Stomach smooth muscle (tissue), 2 donors: ENCODE measurements at regions not wholly inside any gene's neighbourhood (a gene's known extent, or its start where the extent isn't known, plus 50 kb on each side); places are given as distances from the start of the nearest gene placed in this dataset.

Experiments
- H3K27ac ChIP-seq: one replicate; pipeline ENCODE4 v1.7.0; 2013; ENCODE audit warnings: mild to moderate bottlenecking, low read length, inconsistent platforms
- H3K27me3 ChIP-seq, 2 donors: one replicate each; pipeline ENCODE4 v1.7.0; 2013; ENCODE audit warnings: low read length in 2 of 2; ENCODE audit not compliant: insufficient read depth in 2 of 2, control insufficient read depth in 1 of 2
- H3K36me3 ChIP-seq, 2 donors: one replicate each; pipeline ENCODE4 v1.7.0; 2013; ENCODE audit warnings: low read length in 2 of 2; ENCODE audit not compliant: control insufficient read depth in 2 of 2, insufficient read depth in 2 of 2
- H3K4me1 ChIP-seq: one replicate; pipeline ENCODE4 v1.7.0; 2013; ENCODE audit warnings: low read length; ENCODE audit not compliant: control insufficient read depth, insufficient read depth
- H3K4me3 ChIP-seq, 2 donors: one replicate each; pipeline ENCODE4 v1.7.0; 2013; ENCODE audit warnings: low read length in 2 of 2
- H3K9ac ChIP-seq, 2 donors: one replicate each; pipeline ENCODE4 v1.7.0; 2013; ENCODE audit warnings: low read length in 2 of 2, mild to moderate bottlenecking in 1 of 2
- H3K9me3 ChIP-seq, 2 donors: one replicate each; pipeline ENCODE4 v1.7.0; 2013; ENCODE audit warnings: low read length in 2 of 2; ENCODE audit not compliant: control insufficient read depth in 2 of 2
- donor health status: healthy.
- donor health status: Pancreatic carcinoma.

DNA sequence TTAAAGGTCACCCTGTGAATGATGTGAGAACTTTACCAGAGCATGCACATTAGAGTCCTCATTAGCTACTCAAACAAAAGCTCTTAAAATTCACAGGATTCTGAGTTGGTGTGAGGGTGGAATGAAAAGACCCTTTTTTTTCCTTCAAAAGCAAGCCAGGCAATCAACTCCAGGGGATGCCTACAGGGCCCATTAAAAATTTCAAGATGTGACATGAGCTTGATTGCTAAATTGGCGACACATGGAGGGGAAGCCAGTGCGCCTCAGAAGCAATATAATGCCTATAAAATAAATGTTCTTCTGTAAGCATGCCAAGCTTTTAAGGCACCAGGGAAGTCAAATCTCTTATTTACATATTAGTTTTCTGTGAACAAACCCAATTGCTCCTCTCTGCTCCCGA lies 328.8 kb upstream of the SUCLG2 start:
- no peak overlapping the region for H3K4me3 ChIP-seq
- H3K9me3 ChIP-seq = no peaks in the 10 kb centered on the region
- no peaks in the 10 kb centered on the region for H3K4me1 ChIP-seq
- H3K27me3 ChIP-seq = no peaks in the 10 kb centered on the region
- no peak overlapping the region for H3K27ac ChIP-seq
- H3K9ac ChIP-seq = no peak overlapping the region
- no peaks in the 10 kb centered on the region for H3K36me3 ChIP-seq

DNA sequence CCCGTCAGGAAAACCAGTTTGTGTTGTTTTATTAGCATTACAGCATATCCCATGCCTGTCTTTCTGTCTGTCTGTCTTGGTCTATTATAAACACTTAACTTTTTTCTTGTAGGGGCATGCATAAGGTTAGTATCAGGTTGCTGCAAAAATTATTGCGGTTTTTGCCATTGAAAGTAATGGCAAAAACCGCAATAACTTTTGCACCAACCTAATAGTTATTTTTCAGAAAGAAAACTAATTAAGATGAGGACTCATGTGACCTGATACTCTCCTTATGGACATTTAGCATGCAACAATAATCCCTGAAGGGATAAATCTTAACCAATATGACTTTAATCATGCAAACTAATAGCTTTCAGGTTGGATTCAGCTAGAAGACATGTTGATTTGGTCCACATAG lies 326.7 kb upstream of the SUCLG2 start:
- no peak overlapping the region for H3K9ac ChIP-seq
- H3K9me3 ChIP-seq = no peaks in the 10 kb centered on the region
- H3K27me3 ChIP-seq = no peaks in the 10 kb centered on the region
- no peak overlapping the region for H3K27ac ChIP-seq
- no peak overlapping the region for H3K4me3 ChIP-seq
- H3K4me1 ChIP-seq = no peaks in the 10 kb centered on the region
- no peaks in the 10 kb centered on the region for H3K36me3 ChIP-seq

DNA sequence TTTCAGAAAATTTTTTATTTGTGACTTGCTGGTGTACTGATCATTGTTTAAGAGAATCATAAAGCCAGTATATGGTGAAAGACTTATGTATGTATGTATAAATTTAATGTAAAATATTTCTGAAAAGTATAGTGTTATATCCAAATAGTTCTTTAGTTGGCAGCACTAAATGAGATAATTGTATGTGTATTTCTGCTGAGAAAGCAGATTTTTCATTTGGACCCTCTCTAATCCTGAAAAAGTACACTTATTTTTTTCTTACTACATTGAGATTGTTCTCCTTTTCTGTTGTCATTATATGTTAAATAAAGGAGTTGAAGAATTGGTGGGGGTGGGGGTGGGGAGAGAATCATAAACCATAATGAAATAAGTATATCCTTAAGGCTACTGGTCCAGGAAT lies 324.9 kb upstream of the SUCLG2 start:
- Histone ChIP-seq H3K36me3 (no peaks in the 10 kb centered on the region), H3K9me3 (no peaks in the 10 kb centered on the region), H3K4me3 (no peak overlapping the region), H3K4me1 (no peaks in the 10 kb centered on the region), H3K27ac (no peak overlapping the region), H3K27me3 (no peaks in the 10 kb centered on the region), H3K9ac (no peak overlapping the region)

DNA sequence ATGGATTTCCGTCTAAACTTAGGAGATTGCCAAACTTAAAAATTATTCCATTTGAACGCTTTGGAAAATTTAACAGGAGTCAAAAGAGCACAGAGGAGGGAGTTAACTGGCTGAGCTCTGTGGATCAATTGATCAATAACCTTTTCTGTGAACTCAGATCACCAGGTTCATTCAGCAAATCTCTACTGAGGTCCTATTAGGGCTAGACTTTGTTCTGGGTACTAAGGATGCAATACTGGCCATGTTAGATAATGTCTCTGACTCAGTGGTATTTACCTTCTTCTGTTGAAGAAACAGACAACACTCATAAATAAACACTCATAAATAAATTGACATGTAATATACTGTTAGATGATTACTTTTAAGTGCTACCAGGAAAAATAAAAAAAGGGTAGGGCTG lies 323.4 kb upstream of the SUCLG2 start:
- Histone ChIP-seq H3K27me3 (no peaks in the 10 kb centered on the region), H3K4me1 (no peaks in the 10 kb centered on the region), H3K4me3 (no peak overlapping the region), H3K36me3 (no peaks in the 10 kb centered on the region), H3K9me3 (no peaks in the 10 kb centered on the region), H3K9ac (no peak overlapping the region), H3K27ac (no peak overlapping the region)

DNA sequence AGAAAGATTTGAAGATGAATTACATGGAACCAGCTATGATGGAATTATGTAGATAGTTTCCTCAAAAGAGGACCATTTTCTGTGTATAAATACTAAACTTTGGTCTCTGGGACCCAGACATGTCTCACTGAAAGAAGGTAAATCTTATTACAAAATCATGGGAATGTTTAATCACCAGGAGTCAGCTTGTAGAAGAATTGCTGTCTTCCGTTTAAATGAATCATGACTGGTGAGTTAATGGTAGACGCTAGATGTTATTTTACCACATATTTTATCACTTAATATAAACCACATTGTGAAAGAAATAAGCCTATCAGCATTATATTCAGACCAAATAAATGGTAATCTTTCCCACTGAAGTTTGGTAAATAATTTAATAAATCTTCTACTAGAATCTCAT lies 322.3 kb upstream of the SUCLG2 start:
- no peak overlapping the region for H3K27ac ChIP-seq
- no peaks in the 10 kb centered on the region for H3K4me1 ChIP-seq
- H3K9me3 ChIP-seq = no peaks in the 10 kb centered on the region
- H3K4me3 ChIP-seq = no peak overlapping the region
- no peaks in the 10 kb centered on the region for H3K36me3 ChIP-seq
- H3K9ac ChIP-seq = no peak overlapping the region
- no peaks in the 10 kb centered on the region for H3K27me3 ChIP-seq

DNA sequence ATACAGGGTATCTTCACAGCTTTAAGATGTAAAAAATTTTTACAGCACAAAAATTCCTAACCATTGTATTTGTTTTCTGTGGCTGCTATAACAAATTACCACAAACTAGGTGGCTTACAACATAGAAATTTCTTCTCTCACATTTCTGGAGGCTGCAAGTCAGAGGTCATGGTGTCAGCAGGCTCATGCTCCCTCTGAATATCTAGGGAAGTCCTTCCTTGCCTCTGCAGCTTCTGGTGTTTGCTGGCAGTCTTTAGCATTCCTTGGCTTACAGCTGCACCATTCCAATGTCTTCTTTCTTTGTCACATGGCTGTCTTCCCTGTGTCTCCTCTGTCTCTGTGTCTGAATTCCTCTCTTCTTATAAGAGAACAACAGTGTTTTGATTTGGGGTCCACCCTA lies 310.2 kb upstream of the SUCLG2 start:
- Histone ChIP-seq H3K27me3 (no peaks in the 10 kb centered on the region), H3K9me3 (no peaks in the 10 kb centered on the region), H3K36me3 (no peaks in the 10 kb centered on the region), H3K4me1 (no peaks in the 10 kb centered on the region), H3K27ac (no peak overlapping the region), H3K4me3 (no peak overlapping the region), H3K9ac (no peak overlapping the region)

DNA sequence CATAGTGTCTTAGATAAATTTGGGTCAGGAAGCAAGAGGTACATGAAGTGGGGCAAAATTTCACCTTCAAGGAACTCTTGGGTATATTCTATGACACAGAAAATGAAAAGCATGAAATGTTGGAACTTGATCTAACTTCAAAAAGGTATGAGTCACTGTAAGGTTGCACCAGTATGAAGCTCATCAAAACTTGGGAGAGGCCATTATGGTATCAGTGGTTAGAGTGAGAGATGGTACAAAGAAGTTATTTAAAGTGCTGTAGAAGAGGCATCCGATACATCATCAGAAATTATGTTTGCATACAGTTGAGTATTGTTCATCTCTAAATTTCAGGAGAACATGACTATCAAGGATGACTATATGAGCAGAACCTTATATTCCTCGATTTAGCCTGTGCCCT lies 302.9 kb upstream of the SUCLG2 start:
- no peaks in the 10 kb centered on the region for H3K9me3 ChIP-seq

DNA sequence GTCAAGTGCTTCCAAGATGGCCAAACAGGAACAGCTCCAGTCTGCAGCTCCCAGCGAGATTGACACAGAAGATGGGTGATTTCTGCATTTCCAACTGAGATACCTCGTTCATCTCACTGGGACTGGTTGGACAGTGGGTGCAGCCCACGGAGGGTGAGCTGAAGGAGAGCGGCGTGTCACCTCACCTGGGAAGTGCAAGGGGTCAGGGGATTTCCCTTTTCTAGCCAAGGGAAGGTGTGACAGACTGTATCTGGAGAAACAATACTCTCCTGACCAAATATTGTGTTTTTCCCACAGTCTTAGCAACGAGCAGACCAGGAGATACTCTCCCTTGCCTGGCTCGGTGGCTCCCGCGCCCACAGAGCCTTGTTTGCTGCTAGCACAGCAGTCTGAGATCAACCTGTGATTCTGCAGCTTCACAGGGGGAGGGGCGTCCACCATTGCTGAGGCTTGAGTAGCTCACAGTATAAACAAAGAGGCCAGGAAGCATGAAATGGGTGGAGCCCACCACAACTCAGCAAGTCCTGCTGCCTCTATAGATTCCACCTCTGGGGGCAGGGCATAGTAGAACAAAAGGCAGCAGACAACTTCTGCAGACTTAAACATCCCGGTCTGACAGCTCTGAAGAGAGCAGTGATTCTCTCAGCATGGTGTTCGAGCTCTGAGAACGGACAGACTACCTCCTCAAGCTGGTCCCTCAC lies 293.5 kb upstream of the SUCLG2 start:
- no peaks in the 10 kb centered on the region for H3K27me3 ChIP-seq

More for the DNA sequence above, 302.9 kb upstream of the SUCLG2 start:
- Histone ChIP-seq H3K4me1 (no peaks in the 10 kb centered on the region), H3K4me3 (no peak overlapping the region), H3K27ac (no peak overlapping the region), H3K36me3 (no peaks in the 10 kb centered on the region), H3K9ac (no peak overlapping the region), H3K27me3 (no peaks in the 10 kb centered on the region)

DNA sequence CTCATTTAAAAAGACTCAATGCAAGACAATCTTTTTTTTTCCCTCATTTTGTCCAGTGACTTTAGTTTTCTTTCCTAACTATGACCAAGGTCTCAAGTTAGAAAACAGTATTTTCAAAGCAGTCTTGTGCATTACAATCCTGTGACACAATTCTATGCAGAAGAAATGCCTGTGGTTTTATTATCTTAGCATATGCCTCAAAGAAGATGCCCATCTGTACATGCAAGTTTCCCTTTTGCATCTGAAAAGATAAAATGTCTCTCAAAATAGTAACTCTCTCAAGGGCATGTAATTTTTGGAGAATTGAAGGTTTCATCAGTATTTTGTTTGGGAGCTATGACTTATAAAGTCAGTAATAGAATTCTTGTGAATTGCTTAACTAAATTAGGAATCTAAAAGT lies 292.0 kb upstream of the SUCLG2 start:
- no peak overlapping the region for H3K4me3 ChIP-seq
- no peak overlapping the region for H3K9ac ChIP-seq
- H3K27ac ChIP-seq = no peak overlapping the region
- H3K4me1 ChIP-seq = no peaks in the 10 kb centered on the region
- no peaks in the 10 kb centered on the region for H3K27me3 ChIP-seq
- H3K9me3 ChIP-seq = peaks cover 0 to 4% of the 10 kb centered on the region in 2 donors
- no peaks in the 10 kb centered on the region for H3K36me3 ChIP-seq

More for the DNA sequence above, 293.5 kb upstream of the SUCLG2 start:
- peaks cover 0 to 4% of the 10 kb centered on the region in 2 donors for H3K9me3 ChIP-seq
- H3K4me3 ChIP-seq = no peak overlapping the region
- no peak overlapping the region for H3K9ac ChIP-seq
- H3K27ac ChIP-seq = no peak overlapping the region
- H3K36me3 ChIP-seq = no peaks in the 10 kb centered on the region
- no peaks in the 10 kb centered on the region for H3K4me1 ChIP-seq

DNA sequence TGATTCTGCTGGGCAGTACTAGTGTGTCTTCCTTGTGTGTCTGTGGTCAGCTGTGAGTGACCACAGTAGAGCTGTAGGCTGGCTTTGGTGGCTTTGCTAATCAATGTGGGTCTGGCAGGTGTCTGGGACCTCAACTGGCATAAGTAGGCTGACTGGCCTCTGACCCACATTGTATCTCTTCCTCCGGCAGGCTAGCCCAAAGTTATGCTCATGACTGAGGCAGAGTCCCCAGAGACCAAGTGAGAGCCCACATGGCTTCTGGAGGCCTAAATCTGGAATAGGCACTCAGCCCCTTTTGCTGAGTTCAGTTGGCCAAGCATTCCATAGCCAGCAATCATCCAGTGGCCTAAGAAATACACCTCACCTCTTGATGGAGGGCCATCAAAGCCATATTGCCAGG lies 289.1 kb upstream of the SUCLG2 start:
- H3K4me1 ChIP-seq = no peaks in the 10 kb centered on the region
- no peak overlapping the region for H3K4me3 ChIP-seq
- peaks cover 0 to 3% of the 10 kb centered on the region in 2 donors for H3K9me3 ChIP-seq
- no peaks in the 10 kb centered on the region for H3K27me3 ChIP-seq
- no peak overlapping the region for H3K27ac ChIP-seq
- no peak overlapping the region for H3K9ac ChIP-seq
- no peaks in the 10 kb centered on the region for H3K36me3 ChIP-seq

DNA sequence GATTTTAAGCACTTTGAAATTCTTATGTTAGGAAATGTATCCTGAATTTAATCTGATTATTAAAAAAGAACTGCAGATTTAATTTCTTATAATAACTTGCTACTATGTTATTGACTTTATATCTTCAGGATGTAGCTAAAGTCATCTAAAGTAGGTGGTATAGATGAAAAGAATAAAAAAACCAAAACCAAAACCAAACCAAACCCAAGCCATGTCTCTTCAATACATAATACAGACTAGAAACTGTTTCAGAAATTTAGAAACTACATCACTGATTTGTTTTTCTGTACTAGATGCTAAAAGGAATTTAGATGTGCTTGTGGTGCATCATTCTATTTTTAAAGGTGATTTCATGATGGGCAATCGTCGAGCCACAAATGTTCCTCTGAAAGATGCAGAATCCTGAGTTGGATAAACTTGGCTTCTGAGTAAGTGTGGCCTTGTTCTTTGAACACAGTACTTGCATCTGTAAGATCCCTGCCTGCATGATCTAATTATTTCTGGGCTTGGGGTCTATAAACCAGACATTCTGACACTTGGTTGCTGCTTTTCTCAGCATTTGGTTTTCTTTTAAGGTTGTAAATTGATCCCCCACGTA lies 287.1 kb upstream of the SUCLG2 start:
- no peak overlapping the region for H3K4me3 ChIP-seq
- no peaks in the 10 kb centered on the region for H3K36me3 ChIP-seq
- no peak overlapping the region for H3K9ac ChIP-seq

More for the DNA sequence above, 287.1 kb upstream of the SUCLG2 start:
- Histone ChIP-seq H3K4me1 (no peaks in the 10 kb centered on the region), H3K9me3 (no peaks in the 10 kb centered on the region), H3K27me3 (no peaks in the 10 kb centered on the region), H3K27ac (no peak overlapping the region)
